ENCODE measurements at regions not wholly inside any gene's neighbourhood (a gene's known extent, or its start where the extent isn't known, plus 50 kb on each side); places are given as distances from the start of the nearest gene placed in this dataset.

DNA sequence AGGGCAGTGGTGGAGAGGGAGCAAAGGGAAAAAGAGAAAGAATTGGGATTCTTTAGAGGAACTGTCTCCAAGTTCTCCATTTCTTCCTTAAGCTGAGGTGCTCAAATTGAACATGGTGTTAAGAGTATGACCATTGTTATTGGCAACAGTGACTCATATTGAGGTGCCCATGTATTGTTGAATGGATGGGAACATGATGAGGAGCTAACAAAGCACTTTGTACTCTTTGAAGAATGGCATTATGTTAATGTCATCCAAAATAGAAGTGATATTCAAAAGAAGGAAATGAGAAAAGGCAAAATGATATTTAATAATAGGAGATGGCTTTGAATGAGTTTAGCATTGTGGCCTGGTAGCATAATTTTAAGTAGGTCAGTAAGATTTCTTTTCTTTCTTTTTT is 261.1 kb downstream of the QKI start:
- no peaks in the 10 kb centered on the region for H4K20me1 ChIP-seq (ENCODE audit: insufficient read depth, low read length)
- no peak overlapping the region for H2AK5ac ChIP-seq (ENCODE audit: low read depth, low read length)
- no peak overlapping the region for H3K4me2 ChIP-seq (ENCODE audit: low read depth, low read length)
- no peak overlapping the region for H2BK20ac ChIP-seq (ENCODE audit: low read depth, low read length)
- no peak overlapping the region for H3K9ac ChIP-seq (ENCODE audit: low read depth, low read length)
- POLR2A ChIA-PET (ENCODE audit: unreplicated experiment), result no interaction called here
- H3K4me3 ChIP-seq (ENCODE audit: insufficient read depth, low read depth, low read length), result no peak overlapping the region
- H3K36me3 ChIP-seq (ENCODE audit: control insufficient read depth, insufficient read depth, low read length), result no peaks in the 10 kb centered on the region
- H3K4me1 ChIP-seq (ENCODE audit: control insufficient read depth, insufficient read depth, low read length), result no peaks in the 10 kb centered on the region
- in situ Hi-C loops (cut with MboI; ENCODE audit: low sequenced_read_pairs), result no loop called here
- no peak overlapping the region for H2BK5ac ChIP-seq (ENCODE audit: low read depth, low read length, poor library complexity, severe bottlenecking)
- H4K91ac ChIP-seq (ENCODE audit: insufficient read depth, low read depth, low read length), result no peak overlapping the region
- H3K27ac ChIP-seq (ENCODE audit: insufficient read depth, low read length), result no peak overlapping the region
- no peak overlapping the region for H2BK120ac ChIP-seq (ENCODE audit: low read depth, low read length)
- intact Hi-C loops (cut with micrococcal nuclease), result no loop called here
- H3K18ac ChIP-seq (ENCODE audit: low read depth, low read length), result no peak overlapping the region
- no peak overlapping the region for H2AK9ac ChIP-seq (replicated peaks; ENCODE audit: low read depth, low read length, poor library complexity)
- 0 out of 2 replicates have a peak, but pooled peaks cover 2% of the 10 kb centered on the region for H3K27me3 ChIP-seq (ENCODE audit: control insufficient read depth, insufficient read depth, low read length)
- H2BK15ac ChIP-seq (ENCODE audit: low read depth, low read length), result no peak overlapping the region
- DNase-seq (no peak), ATAC-seq (ENCODE audit: low read depth) (no peak)
- no peak overlapping the region for H3K56ac ChIP-seq (ENCODE audit: extremely low read depth, insufficient read depth, low read length)
- H4K5ac ChIP-seq (ENCODE audit: low read depth, low read length), result no peak overlapping the region
- H3K9me3 ChIP-seq (ENCODE audit: control insufficient read depth, insufficient read depth, low read length), result peaks cover 5% of the 10 kb centered on the region; the same call in 1 of the 2 replicates
- no peaks in the 10 kb centered on the region for H3K9me1 ChIP-seq (ENCODE audit: insufficient read depth, low read length)
- no peaks in the 10 kb centered on the region for H3K79me1 ChIP-seq (ENCODE audit: low read depth in 1 of 2, low read length in 2 of 2)
- dilution Hi-C loops (cut with HindIII; ENCODE audit: low sequenced_read_pairs, unreplicated experiment), result no loop called here
- CTCF ChIA-PET, result no interaction called here
- no peak overlapping the region for H3K23ac ChIP-seq (ENCODE audit: low read depth, low read length)
- H2AFZ ChIP-seq (replicated peaks; ENCODE audit: low read length, poor library complexity), result no peak overlapping the region
- H4K8ac ChIP-seq (ENCODE audit: low read depth in 2 of 2, low read length in 2 of 2), result no peak overlapping the region
- no peak overlapping the region for H3K4ac ChIP-seq (ENCODE audit: low read depth, low read length)
- BruUV-seq (replicated peaks), result no TSS peak
- no peak overlapping the region for H3K14ac ChIP-seq (replicated peaks; ENCODE audit: low read depth, low read length)
- TF ChIP-seq MXI1 (IDR thresholded peaks at IDR 0.05; ENCODE audit: borderline replicate concordance, low read depth, low read length) (no peak), RCOR1 (IDR thresholded peaks at IDR 0.05; ENCODE audit: insufficient replicate concordance, low read length) (no peak)
- TF ChIP-seq, protein P1, sequence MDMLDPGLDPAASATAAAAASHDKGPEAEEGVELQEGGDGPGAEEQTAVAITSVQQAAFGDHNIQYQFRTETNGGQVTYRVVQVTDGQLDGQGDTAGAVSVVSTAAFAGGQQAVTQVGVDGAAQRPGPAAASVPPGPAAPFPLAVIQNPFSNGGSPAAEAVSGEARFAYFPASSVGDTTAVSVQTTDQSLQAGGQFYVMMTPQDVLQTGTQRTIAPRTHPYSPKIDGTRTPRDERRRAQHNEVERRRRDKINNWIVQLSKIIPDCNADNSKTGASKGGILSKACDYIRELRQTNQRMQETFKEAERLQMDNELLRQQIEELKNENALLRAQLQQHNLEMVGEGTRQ (IDR thresholded peaks at IDR 0.05; ENCODE audit: low read depth, low read length), result no peak

Measured in IMR-90 (cell line).